ENCODE measurements at regions not wholly inside any gene's neighbourhood (a gene's known extent, or its start where the extent isn't known, plus 50 kb on each side); places are given as distances from the start of the nearest gene placed in this dataset.

- TF ChIP-seq CTCF (IDR thresholded peaks at IDR 0.05; ENCODE audit: insufficient read depth, low read length, missing control alignments): no peak
- no peak for DNase-seq (ENCODE audit: low read depth, low spot score)
- H3K4me3 ChIP-seq (ENCODE audit: low read depth, low read length): no peak overlapping the region
- ChIA-PET POLR2A (no interaction called here), CTCF (no interaction called here)
Observed at GRCh38 chr5:103623425-103623824, 60.8 kb upstream of the NUDT12 start.

GRCh38 chr5:103621548-103621930 lies 59.0 kb upstream of the NUDT12 start:
- TF ChIP-seq CTCF (IDR thresholded peaks at IDR 0.05; ENCODE audit: insufficient read depth, low read length, missing control alignments): no peak
- CTCF ChIA-PET: no interaction called here
- H3K4me3 ChIP-seq (ENCODE audit: low read depth, low read length): no peak overlapping the region
- DNase-seq (ENCODE audit: low read depth, low spot score): no peak
- POLR2A ChIA-PET: no interaction called here

GRCh38 chr5:103620851-103621547 lies 58.4 kb upstream of the NUDT12 start:
- CTCF ChIA-PET: no interaction called here

GRCh38 chr5:103617913-103618312 lies 55.3 kb upstream of the NUDT12 start:
- POLR2A ChIA-PET: no interaction called here
- CTCF ChIA-PET: interaction anchor here (1.1 kb wide), 1 partner anchor 36 kb away, joined by 3 read pairs; no protein-coding TSS in a partner anchor
- no peak for TF ChIP-seq CTCF (IDR thresholded peaks at IDR 0.05; ENCODE audit: insufficient read depth, low read length, missing control alignments)
- H3K4me3 ChIP-seq (ENCODE audit: low read depth, low read length): no peak overlapping the region
- no peak for DNase-seq (ENCODE audit: low read depth, low spot score)

More at GRCh38 chr5:103620851-103621547, 58.4 kb upstream of the NUDT12 start:
- no peak for TF ChIP-seq CTCF (IDR thresholded peaks at IDR 0.05; ENCODE audit: insufficient read depth, low read length, missing control alignments)
- DNase-seq (ENCODE audit: low read depth, low spot score): no peak
- H3K4me3 ChIP-seq (ENCODE audit: low read depth, low read length): no peak overlapping the region
- POLR2A ChIA-PET: no interaction called here

GRCh38 chr5:103617090-103617489 lies 54.5 kb upstream of the NUDT12 start:
- TF ChIP-seq CTCF (IDR thresholded peaks at IDR 0.05; ENCODE audit: insufficient read depth, low read length, missing control alignments): no peak
- no peak for DNase-seq (ENCODE audit: low read depth, low spot score)
- CTCF ChIA-PET: interaction anchor here (1.1 kb wide), 1 partner anchor 35 kb away, joined by 3 read pairs; no protein-coding TSS in a partner anchor
- POLR2A ChIA-PET: no interaction called here
- H3K4me3 ChIP-seq (ENCODE audit: low read depth, low read length): no peak overlapping the region

GRCh38 chr5:103612545-103612944 lies 50.0 kb upstream of the NUDT12 start:
- no peak for TF ChIP-seq CTCF (IDR thresholded peaks at IDR 0.05; ENCODE audit: insufficient read depth, low read length, missing control alignments)
- H3K4me3 ChIP-seq (ENCODE audit: low read depth, low read length): no peak overlapping the region
- ChIA-PET POLR2A (no interaction called here), CTCF (no interaction called here)
- DNase-seq (ENCODE audit: low read depth, low spot score): no peak
